Prostate gland (tissue), 2 donors: ENCODE measurements at regions not wholly inside any gene's neighbourhood (a gene's known extent, or its start where the extent isn't known, plus 50 kb on each side); places are given as distances from the start of the nearest gene placed in this dataset.

Experiments used
- POLR2A ChIP-seq: fragments of 450-650 bp; IDR thresholded peaks from one replicate; pipeline ENCODE4 v1.6.1; 2016; ENCODE audit warnings: antibody characterized with exemption, mild to moderate bottlenecking
- TF ChIP-seq, protein P1 (sequence below), 4 experiments: fragments of 200-600 bp in 2 of 4; fragments of 450-650 bp in 2 of 4; sonication (generic) in 2 of 4; IDR thresholded peaks; 1 replicate in 3 of 4; 2 replicates in 1 of 4; pipeline ENCODE4 v1.5.1; 2016 to 2019; ENCODE audit warnings: antibody characterized with exemption in 4 of 4, mild to moderate bottlenecking in 2 of 4, moderate library complexity in 2 of 4

DNA sequence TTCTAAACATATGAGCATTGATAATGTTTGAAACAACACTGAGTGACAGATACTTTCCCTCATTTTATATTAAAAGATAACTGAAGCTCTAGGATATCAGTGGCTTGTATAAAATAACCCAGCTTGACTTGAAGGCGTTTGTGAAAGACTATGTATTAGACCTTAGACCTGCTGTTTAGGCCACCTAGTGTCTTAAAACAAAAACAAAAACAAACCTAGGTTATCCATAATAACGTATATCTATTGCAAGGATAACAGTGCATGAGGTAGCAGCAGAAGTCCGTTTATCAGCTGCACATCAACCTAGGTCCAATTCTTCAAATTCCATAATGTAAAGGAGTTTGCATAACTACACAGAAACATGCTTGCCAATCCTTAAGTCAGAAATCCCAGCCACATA lies 79.5 kb upstream of the MAP2 start:
- no peak for TF ChIP-seq POLR2A
- TF ChIP-seq, protein P1, sequence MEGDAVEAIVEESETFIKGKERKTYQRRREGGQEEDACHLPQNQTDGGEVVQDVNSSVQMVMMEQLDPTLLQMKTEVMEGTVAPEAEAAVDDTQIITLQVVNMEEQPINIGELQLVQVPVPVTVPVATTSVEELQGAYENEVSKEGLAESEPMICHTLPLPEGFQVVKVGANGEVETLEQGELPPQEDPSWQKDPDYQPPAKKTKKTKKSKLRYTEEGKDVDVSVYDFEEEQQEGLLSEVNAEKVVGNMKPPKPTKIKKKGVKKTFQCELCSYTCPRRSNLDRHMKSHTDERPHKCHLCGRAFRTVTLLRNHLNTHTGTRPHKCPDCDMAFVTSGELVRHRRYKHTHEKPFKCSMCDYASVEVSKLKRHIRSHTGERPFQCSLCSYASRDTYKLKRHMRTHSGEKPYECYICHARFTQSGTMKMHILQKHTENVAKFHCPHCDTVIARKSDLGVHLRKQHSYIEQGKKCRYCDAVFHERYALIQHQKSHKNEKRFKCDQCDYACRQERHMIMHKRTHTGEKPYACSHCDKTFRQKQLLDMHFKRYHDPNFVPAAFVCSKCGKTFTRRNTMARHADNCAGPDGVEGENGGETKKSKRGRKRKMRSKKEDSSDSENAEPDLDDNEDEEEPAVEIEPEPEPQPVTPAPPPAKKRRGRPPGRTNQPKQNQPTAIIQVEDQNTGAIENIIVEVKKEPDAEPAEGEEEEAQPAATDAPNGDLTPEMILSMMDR (IDR thresholded peaks at IDR 0.05): no peak
